IMR-90 (cell line): ENCODE measurements at regions not wholly inside any gene's neighbourhood (a gene's known extent, or its start where the extent isn't known, plus 50 kb on each side); places are given as distances from the start of the nearest gene placed in this dataset.

Source experiments
- ATAC-seq: fragments of 200-7000 bp; cut with Tn5 transposase; 2 replicates; pipeline ENCODE4 v1.9.1; 2020; ENCODE audit warnings: low read depth, mild to moderate bottlenecking, moderate library complexity
- BruUV-seq: library from RNA; stranded (reverse); fragments of 400-500 nt; replicated peaks from 2 replicates; lab custom pipeline; 2021; lab: Mats Ljungman, UMichigan
- CTCF ChIA-PET: fragments of 300-600 bp; formaldehyde crosslinking; extraction: SDS; loops from one replicate; lab custom pipeline; 2021; ENCODE audit warnings: antibody characterized with exemption; lab: Yijun Ruan, JAX
- POLR2A ChIA-PET: fragments of 300-600 bp; sonication (Branson Sonifier 250); formaldehyde crosslinking; loops from one replicate; lab custom pipeline; 2022; ENCODE audit warnings: antibody characterized with exemption; ENCODE audit not compliant: unreplicated experiment; lab: Charles Lee
- DNase-seq: peaks from one replicate; pipeline ENCODE4 v3.0.0; 2013
- H2AFZ ChIP-seq: replicated peaks from 2 replicates; pipeline ENCODE3; 2013; ENCODE audit warnings: low read length, mild to moderate bottlenecking; ENCODE audit not compliant: poor library complexity
- H2AK5ac ChIP-seq: 2 replicates; pipeline ENCODE4 v1.6.1; 2013; ENCODE audit warnings: low read depth, low read length, inconsistent platforms
- H2AK9ac ChIP-seq: replicated peaks from 2 replicates; pipeline ENCODE3; 2013; ENCODE audit warnings: mild to moderate bottlenecking, low read depth, low read length, moderate library complexity; ENCODE audit not compliant: poor library complexity
- H2BK120ac ChIP-seq: 2 replicates; pipeline ENCODE4 v1.6.1; 2013; ENCODE audit warnings: low read depth, low read length, inconsistent platforms
- H2BK15ac ChIP-seq: 3 replicates; pipeline ENCODE4 v1.6.1; 2013; ENCODE audit warnings: low read depth, low read length, inconsistent platforms
- H2BK20ac ChIP-seq: 2 replicates; pipeline ENCODE4 v1.6.1; 2013; ENCODE audit warnings: low read depth, mild to moderate bottlenecking, inconsistent platforms, low read length, moderate library complexity
- H2BK5ac ChIP-seq: 2 replicates; pipeline ENCODE4 v1.6.1; 2013; ENCODE audit warnings: mild to moderate bottlenecking, low read depth, low read length, inconsistent platforms; ENCODE audit not compliant: poor library complexity, severe bottlenecking
- H3K14ac ChIP-seq: replicated peaks from 2 replicates; pipeline ENCODE4 v1.6.1; 2013; ENCODE audit warnings: low read depth, low read length, inconsistent platforms
- H3K18ac ChIP-seq: 2 replicates; pipeline ENCODE4 v1.6.1; 2013; ENCODE audit warnings: low read depth, low read length, control low read depth
- H3K23ac ChIP-seq: 2 replicates; pipeline ENCODE4 v1.6.1; 2013; ENCODE audit warnings: low read depth, low read length, inconsistent platforms
- H3K27ac ChIP-seq: 2 replicates; pipeline ENCODE4 v1.5.1; 2013; ENCODE audit warnings: mild to moderate bottlenecking, control low read depth, low read length; ENCODE audit not compliant: insufficient read depth
- H3K27me3 ChIP-seq: 2 replicates; pipeline ENCODE4 v1.6.1; 2013; ENCODE audit warnings: low read length; ENCODE audit not compliant: control insufficient read depth, insufficient read depth
- H3K36me3 ChIP-seq: 2 replicates; pipeline ENCODE4 v1.6.1; 2013; ENCODE audit warnings: low read length, mixed read lengths; ENCODE audit not compliant: control insufficient read depth, insufficient read depth
- H3K4ac ChIP-seq: 2 replicates; pipeline ENCODE4 v1.6.1; 2013; ENCODE audit warnings: low read depth, low read length, inconsistent platforms
- H3K4me1 ChIP-seq: 2 replicates; pipeline ENCODE4 v1.6.1; 2013; ENCODE audit warnings: low read length, mixed read lengths; ENCODE audit not compliant: control insufficient read depth, insufficient read depth
- H3K4me2 ChIP-seq: 2 replicates; pipeline ENCODE4 v1.6.1; 2013; ENCODE audit warnings: low read depth, mild to moderate bottlenecking, control low read depth, low read length, moderate library complexity
- H3K4me3 ChIP-seq: 2 replicates; pipeline ENCODE4 v1.5.1; 2013; ENCODE audit warnings: low read depth, mild to moderate bottlenecking, control low read depth, low read length, moderate library complexity; ENCODE audit not compliant: insufficient read depth
- H3K56ac ChIP-seq: 2 replicates; pipeline ENCODE4 v1.6.1; 2013; ENCODE audit warnings: low read length, inconsistent platforms; ENCODE audit not compliant: insufficient read depth; ENCODE audit errors: extremely low read depth
- H3K79me1 ChIP-seq, 2 experiments: 2 replicates each; pipeline ENCODE4 v1.6.1; 2013; ENCODE audit warnings: low read length in 2 of 2, inconsistent platforms in 1 of 2, low read depth in 1 of 2
- H3K9ac ChIP-seq: 2 replicates; pipeline ENCODE4 v1.6.1; 2013; ENCODE audit warnings: low read depth, low read length, control low read depth
- H3K9me1 ChIP-seq: 2 replicates; pipeline ENCODE4 v1.6.1; 2013; ENCODE audit warnings: low read length, inconsistent platforms; ENCODE audit not compliant: insufficient read depth
- H3K9me3 ChIP-seq: 2 replicates; pipeline ENCODE4 v1.6.1; 2013; ENCODE audit warnings: low read length; ENCODE audit not compliant: control insufficient read depth, insufficient read depth
- H4K20me1 ChIP-seq: 2 replicates; pipeline ENCODE4 v1.6.1; 2013; ENCODE audit warnings: low read length, inconsistent platforms; ENCODE audit not compliant: insufficient read depth
- H4K5ac ChIP-seq: 2 replicates; pipeline ENCODE4 v1.6.1; 2013; ENCODE audit warnings: mild to moderate bottlenecking, low read depth, low read length, control low read depth
- H4K8ac ChIP-seq, 2 experiments: 2 replicates each; pipeline ENCODE4 v1.6.1; 2013; ENCODE audit warnings: low read depth in 2 of 2, low read length in 2 of 2, control low read depth in 1 of 2, inconsistent platforms in 1 of 2
- H4K91ac ChIP-seq: 2 replicates; pipeline ENCODE4 v1.6.1; 2013; ENCODE audit warnings: low read depth, low read length, inconsistent platforms; ENCODE audit not compliant: insufficient read depth
- MAFK ChIP-seq: IDR thresholded peaks from 2 replicates; pipeline ENCODE4 v1.6.1; 2012; ENCODE audit warnings: low read depth, low read length, improper control_type of control experiment
- POLR2A ChIP-seq: IDR thresholded peaks from 2 replicates; pipeline ENCODE4 v1.6.1; 2012; ENCODE audit warnings: mild to moderate bottlenecking, low read depth, low read length
- WGBS, 2 experiments: methylation state at CpG; one replicate each; pipeline versions ENCODE4 v1.1.5 to v1.1.7; 2013; ENCODE audit warnings: missing lambda C conversion rate in 2 of 2; ENCODE audit not compliant: insufficient read length in 1 of 2; ENCODE audit errors: extremely low coverage in 2 of 2; 5-methylcytosine and 5-hydroxymethylcytosine counted together
- dilution Hi-C: fragments of 300-500 bp; cut with HindIII; formaldehyde crosslinking; loops from one replicate; pipeline ENCODE4 v1.14.3; 2018; ENCODE audit warnings: low sequenced_read_pairs; ENCODE audit not compliant: unreplicated experiment
- in situ Hi-C: fragments of 300-500 bp; cut with MboI; formaldehyde crosslinking; loops from 3 replicates; pipeline ENCODE4 v1.14.3; 2019; ENCODE audit warnings: low sequenced_read_pairs, inconsistent platforms, mixed read lengths
- intact Hi-C: fragments of 100-400 bp; cut with micrococcal nuclease; formaldehyde crosslinking; loops from 2 replicates; pipeline ENCODE4 v1.10.0; 2022

DNA sequence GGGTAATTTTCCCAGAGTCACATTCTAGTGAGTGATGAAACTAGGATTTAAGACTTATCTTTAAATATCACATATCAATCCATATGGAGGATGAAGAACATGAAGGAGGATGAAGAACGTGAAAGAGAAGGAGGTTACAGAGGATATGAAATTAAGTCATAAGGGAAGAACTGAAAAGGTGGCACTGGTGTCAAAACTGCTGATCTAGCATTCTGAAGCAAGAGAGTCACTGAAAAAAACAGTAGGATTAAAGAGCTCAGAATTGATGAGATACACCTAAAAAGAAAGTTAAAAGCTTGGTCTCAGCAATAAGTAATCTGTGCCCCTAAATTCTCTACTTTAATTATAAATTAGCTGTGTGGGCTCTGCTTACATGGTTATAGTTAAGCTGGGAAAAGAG, 156.5 kb downstream of the KCTD12 start:
- intact Hi-C loops (no loop called here), in situ Hi-C loops (no loop called here), dilution Hi-C loops (no loop called here)
- Histone ChIP-seq H3K27me3 (no peaks in the 10 kb centered on the region), H2BK5ac (no peak overlapping the region), H3K36me3 (no peaks in the 10 kb centered on the region), H3K4ac (no peak overlapping the region), H4K91ac (no peak overlapping the region), H3K79me1 (no peaks in the 10 kb centered on the region), H3K4me2 (no peak overlapping the region), H3K9me3 (0 out of 2 replicates have a peak, but pooled peaks cover 2% of the 10 kb centered on the region), H3K18ac (no peak overlapping the region), H2BK15ac (no peak overlapping the region), H2AFZ (no peak overlapping the region), H4K5ac (no peak overlapping the region), H2AK5ac (no peak overlapping the region), H3K56ac (no peak overlapping the region), H3K4me3 (no peak overlapping the region), H4K8ac (no peak overlapping the region), H3K9me1 (peaks cover under 1% of the 10 kb centered on the region; the same call in 1 of the 2 replicates), H3K4me1 (peaks cover 2% of the 10 kb centered on the region; the same call in 1 of the 2 replicates), H3K23ac (no peak overlapping the region), H2BK20ac (no peak overlapping the region), H3K27ac (no peak overlapping the region), H4K20me1 (no peaks in the 10 kb centered on the region), H2BK120ac (no peak overlapping the region), H3K9ac (no peak overlapping the region), H3K14ac (no peak overlapping the region), H2AK9ac (no peak overlapping the region)
- no CpG with 5 or more reads among the region's 1 CpG for WGBS, 2 experiments
- ChIA-PET CTCF (no interaction called here), POLR2A (no interaction called here)
- BruUV-seq = no TSS peak
- no peak for DNase-seq
- no peak for ATAC-seq
- peak; percentile 94 for TF ChIP-seq MAFK
- no peak for TF ChIP-seq POLR2A
